SH-SY5Y (cell line): ENCODE measurements at regions not wholly inside any gene's neighbourhood (a gene's known extent, or its start where the extent isn't known, plus 50 kb on each side); places are given as distances from the start of the nearest gene placed in this dataset.

Experiments
- GATA2 ChIP-seq: IDR thresholded peaks from 2 replicates; pipeline ENCODE4 v1.6.1; 2011; ENCODE audit warnings: mild to moderate bottlenecking, low read depth, low read length
- GATA3 ChIP-seq: IDR thresholded peaks from 2 replicates; pipeline ENCODE4 v1.6.1; 2011; ENCODE audit warnings: low read depth, mild to moderate bottlenecking, low read length, moderate library complexity

DNA sequence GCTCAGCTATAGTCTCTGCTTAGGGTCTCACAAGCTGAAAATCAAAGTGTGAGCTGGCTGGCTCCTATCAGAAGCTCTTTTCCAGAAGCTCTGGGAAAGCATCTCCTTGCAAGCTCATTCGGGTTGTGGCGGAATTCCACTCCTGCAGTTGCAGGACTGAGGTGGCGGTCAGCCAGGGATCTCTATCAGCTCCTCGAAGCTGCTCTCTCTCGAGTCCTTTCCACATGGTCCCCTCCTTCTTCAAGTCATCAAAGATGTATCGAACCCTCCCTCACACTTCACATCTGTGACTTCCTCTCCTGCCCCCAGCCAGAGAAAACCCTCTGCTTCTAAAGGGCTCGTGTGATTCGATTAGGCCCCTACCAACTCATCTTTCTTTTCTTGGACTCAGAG, 141.7 kb downstream of the ZFP36L2 start:
- TF ChIP-seq GATA2, result no peak
- no peak for TF ChIP-seq GATA3
